PC-9 (cell line): ENCODE measurements at regions not wholly inside any gene's neighbourhood (a gene's known extent, or its start where the extent isn't known, plus 50 kb on each side); places are given as distances from the start of the nearest gene placed in this dataset.

Experiments
- BruUV-seq: library from RNA; stranded (reverse); fragments of 400-500 nt; replicated peaks from 2 replicates; lab custom pipeline; 2021; lab: Mats Ljungman, UMichigan
- CTCF ChIA-PET: fragments of 300-600 bp; sonication (Branson Sonifier 250); formaldehyde crosslinking; loops from one replicate; lab custom pipeline; 2022; ENCODE audit warnings: antibody characterized with exemption; lab: Charles Lee
- POLR2A ChIA-PET: fragments of 300-600 bp; sonication (Branson Sonifier 250); formaldehyde crosslinking; loops from one replicate; lab custom pipeline; 2022; ENCODE audit warnings: antibody characterized with exemption; ENCODE audit not compliant: unreplicated experiment; lab: Charles Lee
- DNase-seq, 2 experiments: peaks; one replicate each; pipeline versions ENCODE4 v3.0.0 to v3.0.0-alpha.2; 2015 to 2022; ENCODE audit warnings: mixed read lengths in 1 of 2
- H2AFZ ChIP-seq: fragments of 200-600 bp; sonication (generic); 2 replicates; pipeline ENCODE4 v1.8.1; 2017; ENCODE audit warnings: antibody characterized with exemption
- H3F3A ChIP-seq: fragments of 200-600 bp; sonication (generic); 2 replicates; pipeline ENCODE4 v1.8.1; 2017; ENCODE audit warnings: antibody characterized with exemption, mild to moderate bottlenecking, low read depth; ENCODE audit not compliant: insufficient read depth
- H3K27ac ChIP-seq: fragments of 200-600 bp; sonication (generic); 2 replicates; pipeline ENCODE4 v1.6.1; 2016; ENCODE audit warnings: mixed run types
- H3K27me3 ChIP-seq: fragments of 200-600 bp; sonication (generic); 2 replicates; pipeline ENCODE4 v1.6.1; 2016; ENCODE audit warnings: low read depth, mixed run types; ENCODE audit not compliant: insufficient read depth
- H3K36me3 ChIP-seq: fragments of 200-600 bp; sonication (generic); 2 replicates; pipeline ENCODE4 v1.6.1; 2016; ENCODE audit warnings: low read depth, mixed run types
- H3K4me1 ChIP-seq: fragments of 200-600 bp; sonication (generic); replicated peaks from 2 replicates; pipeline ENCODE4 v1.6.1; 2016; ENCODE audit warnings: mixed run types; ENCODE audit not compliant: insufficient read depth
- H3K4me2 ChIP-seq: fragments of 200-600 bp; sonication (generic); 2 replicates; pipeline ENCODE4 v1.6.1; 2017; ENCODE audit warnings: mixed run types
- H3K4me3 ChIP-seq: fragments of 200-600 bp; sonication (generic); 2 replicates; pipeline ENCODE4 v1.6.1; 2016; ENCODE audit warnings: mixed run types
- H3K79me2 ChIP-seq: fragments of 200-600 bp; sonication (generic); 2 replicates; pipeline ENCODE4 v1.6.1; 2017; ENCODE audit warnings: low read depth, mixed run types
- H3K9me2 ChIP-seq: fragments of 200-600 bp; sonication (generic); 2 replicates; pipeline ENCODE4 v1.8.1; 2017; ENCODE audit warnings: mild to moderate bottlenecking; ENCODE audit not compliant: insufficient read depth
- H3K9me3 ChIP-seq: fragments of 200-600 bp; sonication (generic); 2 replicates; pipeline ENCODE4 v1.8.1; 2016; ENCODE audit warnings: low read depth; ENCODE audit not compliant: insufficient read depth
- H4K20me1 ChIP-seq: fragments of 200-600 bp; sonication (generic); 2 replicates; pipeline ENCODE4 v1.8.1; 2017; ENCODE audit not compliant: insufficient read depth
- CTCF ChIP-seq: fragments of 200-600 bp; sonication (generic); conservative IDR thresholded peaks from 2 replicates; pipeline ENCODE4 v1.6.1; 2017; ENCODE audit warnings: mixed run types, antibody characterized with exemption, mild to moderate bottlenecking, moderate library complexity
- EZH2 ChIP-seq: fragments of 200-600 bp; sonication (generic); IDR thresholded peaks from 2 replicates; pipeline ENCODE4 v1.8.0; 2017; ENCODE audit warnings: antibody characterized with exemption, low read depth
- intact Hi-C: fragments of 100-400 bp; cut with micrococcal nuclease; formaldehyde crosslinking; loops from one replicate; pipeline ENCODE4 v1.10.0; 2022; ENCODE audit not compliant: unreplicated experiment

DNA sequence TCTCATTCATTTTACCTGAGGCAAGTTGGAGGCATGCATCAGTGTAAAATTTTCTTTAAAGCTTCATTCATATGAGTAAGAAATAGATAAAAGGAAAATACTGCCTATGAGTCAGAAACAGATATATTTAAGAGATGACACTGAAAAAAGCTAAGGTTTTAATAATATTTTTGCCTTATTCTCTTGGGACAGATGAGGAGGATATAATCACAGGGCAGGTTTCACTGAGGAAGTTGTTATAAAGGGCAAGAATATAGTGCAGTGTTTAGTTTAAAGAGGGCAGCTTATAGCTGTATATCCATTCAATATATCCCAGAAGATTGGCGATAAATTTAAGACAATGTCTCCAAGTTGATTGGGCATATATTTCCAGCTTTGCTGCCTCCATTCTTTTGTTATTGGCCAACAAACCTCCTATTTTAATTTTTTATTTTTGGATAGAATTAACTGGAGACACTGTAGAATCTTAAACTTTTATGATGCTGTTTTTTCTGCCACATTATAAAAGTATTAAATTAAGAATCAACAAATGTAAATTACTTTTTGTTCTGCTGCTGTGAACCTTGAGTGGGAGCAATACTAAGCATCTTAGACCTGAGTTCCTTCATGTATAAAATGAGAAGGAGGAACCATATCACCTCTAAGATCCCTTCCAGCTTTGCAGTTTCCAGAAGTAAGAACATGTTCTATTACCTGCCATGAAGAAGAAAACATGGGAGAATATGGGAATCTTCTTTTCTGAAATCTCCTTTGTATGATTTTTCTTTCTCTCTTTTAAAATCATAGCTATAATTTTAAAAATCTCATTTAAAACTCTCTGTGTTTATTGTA, 171.6 kb downstream of the S1PR1 start:
- POLR2A ChIA-PET, result no interaction called here
- BruUV-seq, result no TSS peak

DNA sequence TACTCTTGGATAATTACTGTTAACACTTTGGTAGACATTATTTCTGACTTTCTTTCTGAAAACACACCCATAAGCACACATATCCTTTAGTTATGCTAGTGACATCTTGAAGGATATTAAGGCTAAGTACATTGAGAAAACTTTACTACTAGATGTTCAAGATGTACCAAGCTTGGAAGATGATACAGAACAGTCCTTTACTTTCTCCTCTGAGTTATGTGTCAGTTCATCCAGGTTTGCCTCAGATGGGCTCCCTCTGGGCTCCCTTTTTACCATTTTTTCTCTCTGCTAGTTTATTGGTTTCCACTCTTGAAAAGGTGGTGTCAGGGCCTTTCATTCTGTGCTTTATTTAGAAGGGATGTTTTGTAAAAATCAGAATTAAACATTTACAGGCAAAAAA, 172.3 kb downstream of the S1PR1 start:
- Histone ChIP-seq H3K27me3 (no peaks in the 10 kb centered on the region), H3K4me3 (no peak overlapping the region), H3K27ac (no peak overlapping the region), H3K4me2 (no peak overlapping the region), H3K36me3 (no peaks in the 10 kb centered on the region), H4K20me1 (no peaks in the 10 kb centered on the region), H3K4me1 (no peaks in the 10 kb centered on the region), H3F3A (no peaks in the 10 kb centered on the region), H2AFZ (no peak overlapping the region), H3K9me2 (no peaks in the 10 kb centered on the region), H3K79me2 (no peaks in the 10 kb centered on the region), H3K9me3 (no peaks in the 10 kb centered on the region)
- DNase-seq, result no peak
- intact Hi-C loops, result no loop called here
- no TSS peak for BruUV-seq
- TF ChIP-seq CTCF (no peak), EZH2 (no peak)
- ChIA-PET CTCF (no interaction called here), POLR2A (no interaction called here)

More for the DNA sequence above, 171.6 kb downstream of the S1PR1 start:
- no peaks in the 10 kb centered on the region for H3K36me3 ChIP-seq
- no peaks in the 10 kb centered on the region for H3K9me3 ChIP-seq
- H3K4me2 ChIP-seq, result no peak overlapping the region
- H3K4me1 ChIP-seq, result no peaks in the 10 kb centered on the region
- no peaks in the 10 kb centered on the region for H3F3A ChIP-seq
- TF ChIP-seq EZH2, result no peak
- TF ChIP-seq CTCF, result no peak
- no peaks in the 10 kb centered on the region for H3K27me3 ChIP-seq
- CTCF ChIA-PET, result no interaction called here
- no peak overlapping the region for H3K4me3 ChIP-seq
- no peak overlapping the region for H2AFZ ChIP-seq
- H3K9me2 ChIP-seq, result no peaks in the 10 kb centered on the region
- no peaks in the 10 kb centered on the region for H4K20me1 ChIP-seq
- intact Hi-C loops, result no loop called here
- no peak overlapping the region for H3K27ac ChIP-seq
- no peaks in the 10 kb centered on the region for H3K79me2 ChIP-seq
- no peak for DNase-seq

GRCh38 chr1:101410048-101410878, 173.4 kb downstream of the S1PR1 start:
- H3F3A ChIP-seq, result no peaks in the 10 kb centered on the region
- no peak overlapping the region for H3K27ac ChIP-seq
- ChIA-PET CTCF (no interaction called here), POLR2A (no interaction called here)
- no peak overlapping the region; the same call in 1 of the 2 replicates for H2AFZ ChIP-seq
- intact Hi-C loops, result no loop called here
- DNase-seq, result no peak
- BruUV-seq, result no TSS peak
- H3K9me2 ChIP-seq, result no peaks in the 10 kb centered on the region
- H3K27me3 ChIP-seq, result no peaks in the 10 kb centered on the region
- H3K79me2 ChIP-seq, result no peaks in the 10 kb centered on the region
- no peaks in the 10 kb centered on the region for H4K20me1 ChIP-seq
- H3K36me3 ChIP-seq, result no peaks in the 10 kb centered on the region
- no peak overlapping the region for H3K4me3 ChIP-seq
- no peaks in the 10 kb centered on the region for H3K9me3 ChIP-seq
- TF ChIP-seq EZH2, result no peak
- no peak for TF ChIP-seq CTCF
- no peak overlapping the region for H3K4me2 ChIP-seq
- H3K4me1 ChIP-seq, result no peaks in the 10 kb centered on the region
